ENCODE measurements at regions not wholly inside any gene's neighbourhood (a gene's known extent, or its start where the extent isn't known, plus 50 kb on each side); places are given as distances from the start of the nearest gene placed in this dataset.

- DNase-seq (ENCODE audit: low spot score), result no peak
These were observed 1927.2 kb downstream of the TP53TG3F start for GRCh38 chr16:35386619-35387018.

- peak; percentile 44 for DNase-seq (ENCODE audit: low spot score)
These were observed 1931.9 kb downstream of the TP53TG3F start for GRCh38 chr16:35391328-35391727.

- no peak for DNase-seq (ENCODE audit: low spot score)
These were observed 1938.8 kb downstream of the TP53TG3F start for GRCh38 chr16:35398180-35398579.

- no peak for DNase-seq (ENCODE audit: low spot score)
These were observed 1939.7 kb downstream of the TP53TG3F start for GRCh38 chr16:35399133-35399532.

GRCh38 chr16:35404273-35404672, 1944.9 kb downstream of the TP53TG3F start:
- no peak for DNase-seq (ENCODE audit: low spot score)

- no peak for DNase-seq (ENCODE audit: low spot score)
These were observed 1946.1 kb downstream of the TP53TG3F start for GRCh38 chr16:35405526-35405925.

GRCh38 chr16:35409503-35409902, 1950.1 kb downstream of the TP53TG3F start:
- DNase-seq (ENCODE audit: low spot score), result no peak

GRCh38 chr16:35410438-35410837, 1951.0 kb downstream of the TP53TG3F start:
- no peak for DNase-seq (ENCODE audit: low spot score)

GRCh38 chr16:35411156-35411555, 1951.7 kb downstream of the TP53TG3F start:
- no peak for DNase-seq (ENCODE audit: low spot score)

GRCh38 chr16:35414139-35414538, 1954.7 kb downstream of the TP53TG3F start:
- no peak for DNase-seq (ENCODE audit: low spot score)

GRCh38 chr16:35414563-35414962, 1955.2 kb downstream of the TP53TG3F start:
- DNase-seq (ENCODE audit: low spot score), result no peak

- no peak for DNase-seq (ENCODE audit: low spot score)
These were observed 1965.9 kb downstream of the TP53TG3F start for GRCh38 chr16:35425270-35425669.

- DNase-seq (ENCODE audit: low spot score), result peak; percentile 8
These were observed 1972.6 kb downstream of the TP53TG3F start for GRCh38 chr16:35431829-35432663.

GRCh38 chr16:35440875-35441274, 1981.5 kb downstream of the TP53TG3F start:
- no peak for DNase-seq (ENCODE audit: low spot score)

GRCh38 chr16:35447010-35447558, 1987.7 kb downstream of the TP53TG3F start:
- no peak for DNase-seq (ENCODE audit: low spot score)

GRCh38 chr16:35449663-35450062, 1990.3 kb downstream of the TP53TG3F start:
- no peak for DNase-seq (ENCODE audit: low spot score)

- no peak for DNase-seq (ENCODE audit: low spot score)
These were observed 1991.2 kb downstream of the TP53TG3F start for GRCh38 chr16:35450648-35451047.

- no peak for DNase-seq (ENCODE audit: low spot score)
These were observed 1993.1 kb downstream of the TP53TG3F start for GRCh38 chr16:35452471-35452870.

GRCh38 chr16:35463358-35463757, 2003.9 kb downstream of the TP53TG3F start:
- DNase-seq (ENCODE audit: low spot score), result no peak

GRCh38 chr16:35480361-35480760, 2020.9 kb downstream of the TP53TG3F start:
- DNase-seq (ENCODE audit: low spot score), result no peak

GRCh38 chr16:35480988-35481387, 2021.6 kb downstream of the TP53TG3F start:
- DNase-seq (ENCODE audit: low spot score), result no peak

GRCh38 chr16:35485915-35486314, 2026.5 kb downstream of the TP53TG3F start:
- DNase-seq (ENCODE audit: low spot score), result no peak

GRCh38 chr16:35492225-35492624, 2032.8 kb downstream of the TP53TG3F start:
- no peak for DNase-seq (ENCODE audit: low spot score)

- DNase-seq (ENCODE audit: low spot score), result no peak
These were observed 2038.0 kb downstream of the TP53TG3F start for GRCh38 chr16:35497399-35497798.

Data from globus pallidus (tissue), 1 donor.